Smooth muscle cell (in vitro differentiated cells): ENCODE measurements at regions not wholly inside any gene's neighbourhood (a gene's known extent, or its start where the extent isn't known, plus 50 kb on each side); places are given as distances from the start of the nearest gene placed in this dataset.

Source experiments
- DNase-seq: peaks from one replicate; lab custom pipeline; 2025; ENCODE audit not compliant: unreplicated experiment; lab: John Stamatoyannopoulos, UW
- H2AFZ ChIP-seq: fragments of 200-600 bp; sonication (generic); 2 replicates; pipeline ENCODE4 v1.6.0; 2016; ENCODE audit warnings: antibody characterized with exemption, low read depth, mild to moderate bottlenecking
- H3F3A ChIP-seq: fragments of 200-600 bp; sonication (generic); 2 replicates; pipeline ENCODE4 v1.6.0; 2017; ENCODE audit warnings: antibody characterized with exemption, low read depth
- H3K27ac ChIP-seq: fragments of 200-600 bp; sonication (generic); 2 replicates; pipeline ENCODE4 v1.5.1; 2016; ENCODE audit warnings: low read depth, mild to moderate bottlenecking
- H3K27me3 ChIP-seq: fragments of 200-600 bp; sonication (generic); 2 replicates; pipeline ENCODE4 v1.6.1; 2016; ENCODE audit warnings: low read depth, mild to moderate bottlenecking
- H3K36me3 ChIP-seq: fragments of 200-600 bp; sonication (generic); 2 replicates; pipeline ENCODE4 v1.5.1; 2016; ENCODE audit warnings: low read depth
- H3K4me1 ChIP-seq: fragments of 200-600 bp; sonication (generic); 2 replicates; pipeline ENCODE4 v1.5.1; 2016; ENCODE audit warnings: low read depth
- H3K4me2 ChIP-seq: fragments of 200-600 bp; sonication (generic); 2 replicates; pipeline ENCODE4 v1.6.0; 2016; ENCODE audit warnings: mild to moderate bottlenecking
- H3K4me3 ChIP-seq: fragments of 200-600 bp; sonication (generic); 2 replicates; pipeline ENCODE4 v1.5.1; 2016; ENCODE audit warnings: mild to moderate bottlenecking
- H3K79me2 ChIP-seq: fragments of 200-600 bp; sonication (generic); 2 replicates; pipeline ENCODE4 v1.6.0; 2016; ENCODE audit warnings: low read depth, mild to moderate bottlenecking
- H3K9ac ChIP-seq: fragments of 200-600 bp; sonication (generic); 2 replicates; pipeline ENCODE4 v1.6.0; 2016; ENCODE audit warnings: low read depth
- H3K9me3 ChIP-seq: fragments of 200-600 bp; sonication (generic); replicated peaks from 2 replicates; pipeline ENCODE4 v1.5.1; 2016; ENCODE audit warnings: low read depth
- H4K20me1 ChIP-seq: fragments of 200-600 bp; sonication (generic); 2 replicates; pipeline ENCODE4 v1.6.0; 2016; ENCODE audit warnings: low read depth
- CTCF ChIP-seq: fragments of 200-600 bp; sonication (generic); IDR thresholded peaks from 2 replicates; pipeline ENCODE4 v1.5.1; 2017; ENCODE audit warnings: borderline replicate concordance, mild to moderate bottlenecking, antibody characterized with exemption; ENCODE audit not compliant: insufficient read depth, poor library complexity, severe bottlenecking
- WGBS: methylation state at CpG from one replicate; pipeline ENCODE4 v1.1.7; 2016; ENCODE audit warnings: low lambda C conversion rate; 5-methylcytosine and 5-hydroxymethylcytosine counted together

DNA sequence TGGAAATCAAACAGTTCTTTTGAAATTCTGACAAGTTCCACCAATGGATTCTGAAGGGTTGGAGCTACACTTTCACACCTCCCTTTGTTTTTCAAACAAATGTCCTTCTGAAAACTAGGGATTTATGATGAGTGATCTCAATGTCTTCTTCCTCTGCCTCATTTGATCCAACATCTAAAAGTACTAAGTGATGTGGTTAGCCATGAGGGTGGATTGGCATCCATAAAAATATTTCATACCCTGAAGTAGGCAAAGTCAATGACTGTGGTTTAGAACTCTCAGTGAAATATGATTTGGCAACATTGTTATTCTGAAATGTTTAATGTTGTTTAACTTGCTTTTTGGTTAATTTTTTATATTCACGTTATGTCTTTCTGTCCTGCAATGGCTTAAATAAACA, 136.9 kb downstream of the MBL2 start:
- no peaks in the 10 kb centered on the region for H3K9me3 ChIP-seq
- no peaks in the 10 kb centered on the region for H3F3A ChIP-seq
- 90% methylated on average over 1 of the region's 1 CpG for WGBS
- no peaks in the 10 kb centered on the region for H3K36me3 ChIP-seq
- no peaks in the 10 kb centered on the region for H4K20me1 ChIP-seq
- no peak overlapping the region for H3K4me3 ChIP-seq
- no peak for TF ChIP-seq CTCF
- no peaks in the 10 kb centered on the region for H3K27me3 ChIP-seq
- no peak overlapping the region for H3K9ac ChIP-seq
- H3K27ac ChIP-seq: no peak overlapping the region
- H3K4me2 ChIP-seq: no peak overlapping the region
- no peaks in the 10 kb centered on the region for H3K4me1 ChIP-seq
- DNase-seq: no peak
- H2AFZ ChIP-seq: no peak overlapping the region
- no peaks in the 10 kb centered on the region for H3K79me2 ChIP-seq

DNA sequence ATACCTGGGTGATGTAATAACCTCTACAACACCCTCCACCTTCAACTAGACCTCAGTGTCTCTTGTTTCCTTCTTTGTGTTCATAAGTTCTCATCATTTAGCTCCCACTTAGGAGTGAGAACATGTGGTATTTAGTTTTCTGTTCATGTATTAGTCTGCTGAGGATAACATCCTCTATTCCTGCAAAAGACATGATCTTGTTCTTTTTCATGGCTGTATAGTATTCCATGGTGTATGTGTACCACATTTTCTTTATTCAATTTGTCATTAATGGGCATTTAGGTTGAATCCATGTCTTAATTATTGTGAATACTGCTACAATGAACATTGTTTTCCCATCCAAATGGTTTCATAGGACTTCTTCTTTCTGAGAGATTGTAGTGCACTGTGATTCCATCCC, 135.7 kb downstream of the MBL2 start:
- no peaks in the 10 kb centered on the region for H3K9me3 ChIP-seq
- H3F3A ChIP-seq: no peaks in the 10 kb centered on the region
- no peaks in the 10 kb centered on the region for H3K79me2 ChIP-seq
- DNase-seq: no peak
- TF ChIP-seq CTCF: no peak
- H2AFZ ChIP-seq: no peak overlapping the region
- H3K27ac ChIP-seq: no peak overlapping the region
- H3K4me1 ChIP-seq: no peaks in the 10 kb centered on the region
- H3K9ac ChIP-seq: no peak overlapping the region
- H3K36me3 ChIP-seq: no peaks in the 10 kb centered on the region
- H4K20me1 ChIP-seq: no peaks in the 10 kb centered on the region
- H3K27me3 ChIP-seq: no peaks in the 10 kb centered on the region
- no peak overlapping the region for H3K4me2 ChIP-seq
- H3K4me3 ChIP-seq: no peak overlapping the region

GRCh38 chr10:52637592-52637991, 135.0 kb downstream of the MBL2 start:
- Histone ChIP-seq H3K36me3 (no peaks in the 10 kb centered on the region), H3K4me1 (no peaks in the 10 kb centered on the region), H3K9ac (no peak overlapping the region), H3K9me3 (no peaks in the 10 kb centered on the region), H3K27ac (no peak overlapping the region), H3K4me3 (no peak overlapping the region), H3F3A (no peaks in the 10 kb centered on the region), H2AFZ (no peak overlapping the region), H3K4me2 (no peak overlapping the region), H4K20me1 (no peaks in the 10 kb centered on the region), H3K27me3 (no peaks in the 10 kb centered on the region), H3K79me2 (no peaks in the 10 kb centered on the region)
- 72% methylated on average over 1 of the region's 1 CpG for WGBS
- TF ChIP-seq CTCF: no peak
- DNase-seq: no peak

DNA sequence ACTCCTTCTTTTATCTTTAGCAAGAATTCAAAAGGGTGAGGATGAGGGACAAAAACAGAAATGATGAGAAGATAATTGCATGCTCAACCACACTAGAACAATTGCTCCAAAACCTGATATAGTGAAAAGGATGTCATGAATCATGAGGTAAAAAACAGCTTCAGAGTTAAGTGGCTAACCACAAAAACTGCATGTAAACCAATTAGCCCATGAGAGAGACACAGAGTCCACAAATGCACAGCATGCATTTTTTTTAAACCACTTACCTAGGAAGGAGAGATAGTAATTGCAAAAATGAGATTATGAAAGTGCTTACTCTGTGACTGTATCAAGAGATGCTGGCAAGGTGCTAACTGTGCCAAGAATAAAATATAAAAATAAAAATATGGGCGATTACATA, 132.9 kb downstream of the MBL2 start:
- no peak for TF ChIP-seq CTCF
- Histone ChIP-seq H3F3A (no peaks in the 10 kb centered on the region), H3K4me1 (no peaks in the 10 kb centered on the region), H2AFZ (no peak overlapping the region), H3K27ac (no peak overlapping the region), H3K4me2 (no peak overlapping the region), H3K79me2 (no peaks in the 10 kb centered on the region), H3K36me3 (no peaks in the 10 kb centered on the region), H3K9ac (no peak overlapping the region), H3K4me3 (no peak overlapping the region), H3K9me3 (no peaks in the 10 kb centered on the region), H4K20me1 (no peaks in the 10 kb centered on the region), H3K27me3 (no peaks in the 10 kb centered on the region)
- WGBS: 5% methylated on average over 1 of the region's 1 CpG
- no peak for DNase-seq
